Suprapubic skin (tissue), 3 donors: ENCODE measurements at regions not wholly inside any gene's neighbourhood (a gene's known extent, or its start where the extent isn't known, plus 50 kb on each side); places are given as distances from the start of the nearest gene placed in this dataset.

ENCODE experiments used
- CTCF ChIP-seq, 2 donors: fragments of 200-600 bp in 1 of 2; fragments of 450-650 bp in 1 of 2; sonication (generic) in 1 of 2; IDR thresholded peaks; one replicate each; pipeline ENCODE4 v1.5.1; 2016 to 2019; ENCODE audit warnings: antibody characterized with exemption in 2 of 2, mild to moderate bottlenecking in 1 of 2, moderate library complexity in 1 of 2
- EP300 ChIP-seq: sonication (generic); formaldehyde crosslinking; IDR thresholded peaks from one replicate; pipeline ENCODE4 v1.6.1; 2017; ENCODE audit warnings: antibody characterized with exemption

- TF ChIP-seq CTCF (IDR thresholded peaks at IDR 0.05) (no peak), EP300 (no peak)
Observed at GRCh38 chr12:43290836-43291235, 261.2 kb downstream of the ADAMTS20 start.
